Tibial nerve (tissue), 4 donors: ENCODE measurements at regions not wholly inside any gene's neighbourhood (a gene's known extent, or its start where the extent isn't known, plus 50 kb on each side); places are given as distances from the start of the nearest gene placed in this dataset.

ENCODE experiments used
- DNase-seq, 2 donors: peaks; one replicate each; pipeline ENCODE4 v3.0.0-alpha.2; 2019; ENCODE audit warnings: low spot score in 2 of 2
- H3K27ac ChIP-seq, 4 donors: fragments of 200-600 bp; sonication (generic) in 3 of 4; one replicate each; pipeline ENCODE4 v1.5.1; 2017 to 2019; ENCODE audit warnings: mild to moderate bottlenecking in 1 of 4
- H3K27me3 ChIP-seq, 2 donors: fragments of 200-600 bp; sonication (generic) in 1 of 2; one replicate each; pipeline versions ENCODE4 v1.5.1 to v1.6.0; 2017 to 2019
- H3K36me3 ChIP-seq, 3 donors: fragments of 200-600 bp; sonication (generic); one replicate each; pipeline ENCODE4 v1.5.1; 2018 to 2019
- H3K4me1 ChIP-seq, 4 donors: fragments of 200-600 bp; sonication (generic) in 3 of 4; one replicate each; pipeline ENCODE4 v1.5.1; 2017 to 2019
- H3K4me3 ChIP-seq, 4 donors: fragments of 200-600 bp; sonication (generic) in 3 of 4; one replicate each; pipeline ENCODE4 v1.5.1; 2017 to 2019; ENCODE audit warnings: mild to moderate bottlenecking in 1 of 4, moderate library complexity in 1 of 4
- H3K9me3 ChIP-seq, 4 donors: fragments of 200-600 bp; sonication (generic) in 3 of 4; one replicate each; pipeline ENCODE4 v1.5.1; 2017 to 2019
- CTCF ChIP-seq, 5 experiments: fragments of 200-600 bp in 3 of 5; fragments of 450-650 bp in 2 of 5; sonication (generic) in 3 of 5; IDR thresholded peaks; one replicate each; pipeline ENCODE4 v1.5.1; 2016 to 2019; ENCODE audit warnings: antibody characterized with exemption in 5 of 5, mild to moderate bottlenecking in 3 of 5, moderate library complexity in 2 of 5
- EP300 ChIP-seq, 2 donors: sonication (generic); formaldehyde crosslinking; IDR thresholded peaks; one replicate each; pipeline ENCODE4 v1.6.1; 2017; ENCODE audit warnings: antibody characterized with exemption in 2 of 2, mild to moderate bottlenecking in 1 of 2
- POLR2A ChIP-seq, 2 donors: fragments of 450-650 bp; IDR thresholded peaks; one replicate each; pipeline ENCODE4 v1.6.1; 2017; ENCODE audit warnings: antibody characterized with exemption in 2 of 2, mild to moderate bottlenecking in 2 of 2, moderate library complexity in 2 of 2
- WGBS, 2 donors: methylation state at CpG; one replicate each; pipeline ENCODE4 v1.1.5; 2018; 5-methylcytosine and 5-hydroxymethylcytosine counted together

DNA sequence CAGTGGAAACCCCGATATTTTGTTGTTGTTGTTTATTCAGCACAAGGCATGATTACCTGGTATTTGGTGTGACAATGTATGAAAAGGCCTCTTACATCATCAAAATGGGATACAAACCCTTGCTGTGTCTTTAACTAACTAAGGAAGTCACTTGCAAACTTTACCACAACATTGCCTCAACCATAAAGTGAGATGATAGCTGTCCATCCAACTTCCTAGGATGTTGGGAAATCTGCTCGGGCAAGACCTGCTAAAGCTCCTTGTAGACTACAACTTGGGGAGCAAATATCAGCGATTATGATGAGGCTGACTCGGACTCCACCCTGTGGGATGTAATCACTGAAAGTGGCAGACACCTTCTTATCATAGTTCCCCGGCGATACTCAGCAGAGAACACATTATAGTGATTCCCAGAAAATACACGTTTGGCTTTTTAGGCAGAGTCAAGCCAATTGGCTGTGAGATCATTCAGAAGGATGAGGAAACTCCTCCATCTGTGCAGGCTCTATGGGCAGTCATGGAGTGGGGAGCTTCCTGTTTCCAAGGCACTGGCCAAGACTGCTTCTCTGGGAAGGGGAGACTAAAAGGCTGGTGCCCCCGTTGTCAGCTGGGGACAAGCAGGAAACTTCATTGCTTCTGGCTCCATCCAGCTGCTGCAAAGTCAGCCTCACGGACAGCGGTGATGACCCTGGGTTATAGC is 289.0 kb downstream of the RNF144A start:
- WGBS, 2 donors: 90 to 94% methylated on average over 10 of the region's 10 CpGs
- Histone ChIP-seq H3K36me3 (no peaks in the 10 kb centered on the region), H3K27ac (no peak overlapping the region), H3K27me3 (no peaks in the 10 kb centered on the region), H3K4me3 (no peak overlapping the region), H3K4me1 (peaks cover 0 to 2% (median 0%) of the 10 kb centered on the region in 4 donors), H3K9me3 (no peaks in the 10 kb centered on the region)
- no peak for DNase-seq
- TF ChIP-seq POLR2A (IDR thresholded peaks at IDR 0.05) (no peak), CTCF (IDR thresholded peaks at IDR 0.05) (no peak), EP300 (IDR thresholded peaks at IDR 0.05) (no peak)

GRCh38 chr2:7207631-7208030 is 290.4 kb downstream of the RNF144A start:
- H3K4me1 ChIP-seq: peaks cover 0 to 2% (median 0%) of the 10 kb centered on the region in 4 donors
- no peaks in the 10 kb centered on the region for H3K9me3 ChIP-seq
- 86 to 95% methylated on average over 7 of the region's 7 CpGs for WGBS, 2 donors
- no peak overlapping the region for H3K27ac ChIP-seq
- H3K27me3 ChIP-seq: no peaks in the 10 kb centered on the region
- H3K36me3 ChIP-seq: no peaks in the 10 kb centered on the region
- TF ChIP-seq CTCF (IDR thresholded peaks at IDR 0.05) (no peak), EP300 (IDR thresholded peaks at IDR 0.05) (no peak), POLR2A (IDR thresholded peaks at IDR 0.05) (no peak)
- H3K4me3 ChIP-seq: no peak overlapping the region
- DNase-seq: no peak

GRCh38 chr2:7209757-7210555 is 292.7 kb downstream of the RNF144A start:
- Histone ChIP-seq H3K36me3 (no peaks in the 10 kb centered on the region), H3K9me3 (no peaks in the 10 kb centered on the region), H3K4me3 (no peak overlapping the region), H3K27ac (no peak overlapping the region), H3K27me3 (no peaks in the 10 kb centered on the region), H3K4me1 (no peaks in the 10 kb centered on the region)
- WGBS, 2 donors: 67 to 74% methylated on average over 5 of the region's 5 CpGs
- no peak for TF ChIP-seq EP300 (IDR thresholded peaks at IDR 0.05)
- no peak for TF ChIP-seq CTCF (IDR thresholded peaks at IDR 0.05)
- no peak for TF ChIP-seq POLR2A (IDR thresholded peaks at IDR 0.05)
- DNase-seq: no peak

GRCh38 chr2:7210712-7211111 is 293.5 kb downstream of the RNF144A start:
- Histone ChIP-seq H3K9me3 (no peaks in the 10 kb centered on the region), H3K27me3 (no peaks in the 10 kb centered on the region), H3K36me3 (no peaks in the 10 kb centered on the region), H3K27ac (no peak overlapping the region), H3K4me3 (no peak overlapping the region), H3K4me1 (no peaks in the 10 kb centered on the region)
- no peak for TF ChIP-seq EP300 (IDR thresholded peaks at IDR 0.05)
- TF ChIP-seq POLR2A (IDR thresholded peaks at IDR 0.05): no peak
- TF ChIP-seq CTCF (IDR thresholded peaks at IDR 0.05): no peak
- 84 to 85% methylated on average over 4 of the region's 4 CpGs for WGBS, 2 donors
- no peak for DNase-seq

- WGBS, 2 donors: 61 to 82% methylated on average over 1 of the region's 1 CpG
- peaks cover 0 to 9% (median 0%) of the 10 kb centered on the region in 4 donors for H3K9me3 ChIP-seq
- H3K4me3 ChIP-seq: no peak overlapping the region
- no peak overlapping the region for H3K27ac ChIP-seq
- H3K4me1 ChIP-seq: no peaks in the 10 kb centered on the region
- H3K36me3 ChIP-seq: no peaks in the 10 kb centered on the region
- DNase-seq: no peak
- no peaks in the 10 kb centered on the region for H3K27me3 ChIP-seq
- TF ChIP-seq POLR2A (IDR thresholded peaks at IDR 0.05): no peak
- TF ChIP-seq CTCF (IDR thresholded peaks at IDR 0.05): no peak
- TF ChIP-seq EP300 (IDR thresholded peaks at IDR 0.05): no peak
Measured at GRCh38 chr2:7225848-7226247, 308.6 kb downstream of the RNF144A start.
